HepG2 (cell line): ENCODE measurements at regions not wholly inside any gene's neighbourhood (a gene's known extent, or its start where the extent isn't known, plus 50 kb on each side); places are given as distances from the start of the nearest gene placed in this dataset.
A peak's percentile ranks its signal among the peaks of the same experiment; 100 is the strongest.

Source experiments
- BCL3 ChIP-seq: sonication (generic); formaldehyde crosslinking; IDR thresholded peaks from 2 replicates; pipeline ENCODE4 v1.5.1; 2020; ENCODE audit warnings: mild to moderate bottlenecking, missing genetic modification reagents, moderate library complexity
- CEBPG ChIP-seq: IDR thresholded peaks from 2 replicates; pipeline ENCODE4 v1.6.1; 2016
- ELF1 ChIP-seq: sonication (generic); formaldehyde crosslinking; IDR thresholded peaks from 2 replicates; pipeline ENCODE4 v1.4.0; 2020; ENCODE audit warnings: missing genetic modification reagents
- ELF3 ChIP-seq: IDR thresholded peaks from 2 replicates; pipeline ENCODE4 v1.6.1; 2016; ENCODE audit warnings: missing genetic modification reagents, missing compliant biosample characterization
- FOXC1 ChIP-seq: sonication (generic); formaldehyde crosslinking; IDR thresholded peaks from 2 replicates; pipeline ENCODE4 v1.8.0; 2022; ENCODE audit warnings: mild to moderate bottlenecking, missing genetic modification reagents, borderline replicate concordance
- GPN1 ChIP-seq: sonication (generic); formaldehyde crosslinking; IDR thresholded peaks from 2 replicates; pipeline ENCODE4 v1.5.1; 2020; ENCODE audit warnings: missing genetic modification reagents, borderline replicate concordance
- MIER3 ChIP-seq: IDR thresholded peaks from 2 replicates; pipeline ENCODE4 v1.6.1; 2016; ENCODE audit warnings: missing compliant biosample characterization, borderline replicate concordance
- NRL ChIP-seq: sonication (generic); formaldehyde crosslinking; IDR thresholded peaks from 2 replicates; pipeline ENCODE4 v1.5.0; 2020; ENCODE audit warnings: missing genetic modification reagents, mild to moderate bottlenecking, moderate library complexity, borderline replicate concordance
- POLR2G ChIP-seq: fragments of 200-400 bp; formaldehyde crosslinking; IDR thresholded peaks from 2 replicates; pipeline ENCODE4 v1.6.1; 2018; ENCODE audit warnings: mild to moderate bottlenecking, low read depth, low read length, moderate library complexity
- RNF2 ChIP-seq: fragments of 450-650 bp; conservative IDR thresholded peaks from 2 replicates; pipeline ENCODE4 v1.6.1; 2016; ENCODE audit warnings: low read depth
- SOX13 ChIP-seq, 3 experiments: fragments of 450-650 bp in 1 of 3; sonication (generic) in 1 of 3; formaldehyde crosslinking in 1 of 3; IDR thresholded peaks in 2 of 3; conservative IDR thresholded peaks in 1 of 3; 2 replicates each; pipeline versions ENCODE4 v1.5.0 to v1.6.1; 2016 to 2020; ENCODE audit warnings: antibody characterized with exemption in 1 of 3, mild to moderate bottlenecking in 1 of 3, missing compliant biosample characterization in 1 of 3, missing genetic modification reagents in 1 of 3, moderate library complexity in 1 of 3
- ZBTB37 ChIP-seq: sonication (generic); formaldehyde crosslinking; IDR thresholded peaks from 2 replicates; pipeline ENCODE4 v1.4.0; 2020; ENCODE audit warnings: mild to moderate bottlenecking, missing genetic modification reagents
- ZBTB38 ChIP-seq: sonication (generic); formaldehyde crosslinking; IDR thresholded peaks from 2 replicates; pipeline ENCODE4 v1.5.1; 2020; ENCODE audit warnings: mild to moderate bottlenecking, missing genetic modification reagents
- ZFP36L2 ChIP-seq: sonication (generic); formaldehyde crosslinking; IDR thresholded peaks from 2 replicates; pipeline ENCODE4 v1.4.0; 2020; ENCODE audit warnings: missing genetic modification reagents
- ZNF282 ChIP-seq: fragments of 450-650 bp; IDR thresholded peaks from 2 replicates; pipeline ENCODE4 v1.6.1; 2018; ENCODE audit not compliant: partially characterized antibody
- ZNF597 ChIP-seq: sonication (generic); formaldehyde crosslinking; IDR thresholded peaks from 2 replicates; pipeline ENCODE4 v1.5.0; 2020; ENCODE audit warnings: missing genetic modification reagents
- ZNF619 ChIP-seq: sonication (generic); formaldehyde crosslinking; IDR thresholded peaks from 2 replicates; pipeline ENCODE4 v1.4.0; 2020; ENCODE audit warnings: mild to moderate bottlenecking, missing genetic modification reagents
- ZNF652 ChIP-seq: IDR thresholded peaks from 2 replicates; pipeline ENCODE4 v1.6.1; 2016; ENCODE audit warnings: low read depth, borderline replicate concordance
- ZNF691 ChIP-seq: sonication (generic); formaldehyde crosslinking; IDR thresholded peaks from 2 replicates; pipeline ENCODE4 v1.4.0; 2020; ENCODE audit warnings: missing genetic modification reagents, low read depth, mild to moderate bottlenecking, borderline replicate concordance
- ZNF709 ChIP-seq: sonication (generic); formaldehyde crosslinking; IDR thresholded peaks from 2 replicates; pipeline ENCODE4 v1.5.0; 2020; ENCODE audit warnings: mild to moderate bottlenecking, missing genetic modification reagents
- ZNF761 ChIP-seq: sonication (generic); formaldehyde crosslinking; conservative IDR thresholded peaks from 2 replicates; pipeline ENCODE4 v1.4.0; 2020; ENCODE audit warnings: mild to moderate bottlenecking, missing genetic modification reagents
- ZNF782 ChIP-seq: sonication (generic); formaldehyde crosslinking; IDR thresholded peaks from 2 replicates; pipeline ENCODE4 v1.4.0; 2020; ENCODE audit warnings: missing genetic modification reagents, mild to moderate bottlenecking, borderline replicate concordance
- ZSCAN20 ChIP-seq: sonication (generic); formaldehyde crosslinking; IDR thresholded peaks from 2 replicates; pipeline ENCODE4 v1.4.0; 2020; ENCODE audit warnings: missing genetic modification reagents, mild to moderate bottlenecking, borderline replicate concordance
- TF ChIP-seq, protein P1 (sequence below): sonication (generic); formaldehyde crosslinking; conservative IDR thresholded peaks from 2 replicates; pipeline ENCODE4 v1.8.1; 2023; ENCODE audit warnings: missing genetic modification reagents

DNA sequence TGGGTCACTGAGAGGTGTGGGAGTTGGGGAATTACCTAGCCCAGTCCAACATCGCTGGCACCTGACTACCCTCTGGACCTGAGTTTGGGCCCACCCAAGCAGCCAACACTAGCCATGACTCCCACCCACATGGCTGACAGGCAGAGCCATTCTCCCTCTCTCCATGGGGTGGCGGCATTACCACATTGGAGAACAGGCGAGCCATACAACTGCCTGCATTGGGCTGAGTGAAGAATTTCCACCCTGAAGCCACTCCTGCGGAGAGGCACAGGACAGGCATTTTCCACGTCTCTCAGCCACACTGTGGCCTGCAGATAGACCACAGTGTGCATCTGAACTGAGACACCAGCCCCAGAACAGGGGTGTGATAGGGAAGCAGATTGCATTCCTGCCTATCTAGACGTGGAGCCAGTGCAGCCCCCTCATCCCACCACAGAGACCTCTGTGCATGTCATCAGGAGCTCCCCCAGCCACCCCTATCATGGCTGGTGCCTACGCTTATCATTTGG, 58.2 kb upstream of the ANTXRL start (continued):
- no peak for TF ChIP-seq ELF3 (CRISPR knock-in tag)
- TF ChIP-seq ZNF691 (CRISPR knock-in tag): 0 out of 2 replicates have a peak, but pooled peaks have one; percentile 30
- no peak for TF ChIP-seq ELF1
- TF ChIP-seq ZFP36L2 (CRISPR knock-in tag): no peak
- TF ChIP-seq ZNF709 (CRISPR knock-in tag): no peak
- TF ChIP-seq BCL3 (CRISPR knock-in tag): 0 out of 2 replicates have a peak, but pooled peaks have one; percentile 26
- TF ChIP-seq MIER3: 0 out of 2 replicates have a peak, but pooled peaks have one; percentile 31
- TF ChIP-seq ZBTB38 (CRISPR knock-in tag): 0 out of 2 replicates have a peak, but pooled peaks have one; percentile 27
- TF ChIP-seq ZNF761 (CRISPR knock-in tag): no peak
- TF ChIP-seq ZNF282: no peak
- TF ChIP-seq ZSCAN20 (CRISPR knock-in tag): no peak
- TF ChIP-seq RNF2: no peak
- TF ChIP-seq ZNF652 (CRISPR knock-in tag): no peak
- 0 out of 2 replicates have a peak, but pooled peaks have one; percentile 9 for TF ChIP-seq FOXC1
- no peak for TF ChIP-seq GPN1 (CRISPR knock-in tag)
- TF ChIP-seq ZNF597: no peak
- TF ChIP-seq ZNF782 (CRISPR knock-in tag): no peak
- no peak for TF ChIP-seq SOX13 (IDR thresholded peaks at IDR 0.05)
- no peak for TF ChIP-seq SOX13 (CRISPR knock-in tag; conservative IDR thresholded peaks at IDR 0.05 in 1 of 2, IDR thresholded peaks at IDR 0.05 in 1 of 2)
- no peak for TF ChIP-seq ZBTB37 (CRISPR knock-in tag)
- no peak for TF ChIP-seq POLR2G
- no peak for TF ChIP-seq NRL (CRISPR knock-in tag)
- TF ChIP-seq, protein P1, sequence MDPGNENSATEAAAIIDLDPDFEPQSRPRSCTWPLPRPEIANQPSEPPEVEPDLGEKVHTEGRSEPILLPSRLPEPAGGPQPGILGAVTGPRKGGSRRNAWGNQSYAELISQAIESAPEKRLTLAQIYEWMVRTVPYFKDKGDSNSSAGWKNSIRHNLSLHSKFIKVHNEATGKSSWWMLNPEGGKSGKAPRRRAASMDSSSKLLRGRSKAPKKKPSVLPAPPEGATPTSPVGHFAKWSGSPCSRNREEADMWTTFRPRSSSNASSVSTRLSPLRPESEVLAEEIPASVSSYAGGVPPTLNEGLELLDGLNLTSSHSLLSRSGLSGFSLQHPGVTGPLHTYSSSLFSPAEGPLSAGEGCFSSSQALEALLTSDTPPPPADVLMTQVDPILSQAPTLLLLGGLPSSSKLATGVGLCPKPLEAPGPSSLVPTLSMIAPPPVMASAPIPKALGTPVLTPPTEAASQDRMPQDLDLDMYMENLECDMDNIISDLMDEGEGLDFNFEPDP: no peak
- peak; percentile 30; the same call in 1 of the 2 replicates for TF ChIP-seq CEBPG (CRISPR knock-in tag)
- TF ChIP-seq ZNF619 (CRISPR knock-in tag): no peak
